GM10266 (cell line): ENCODE measurements at regions not wholly inside any gene's neighbourhood (a gene's known extent, or its start where the extent isn't known, plus 50 kb on each side); places are given as distances from the start of the nearest gene placed in this dataset.

Experiments used
- DNase-seq: peaks from one replicate; pipeline ENCODE4 v3.0.0; 2012; ENCODE audit errors: extremely low spot score
- CTCF ChIP-seq: IDR thresholded peaks from 2 replicates; pipeline ENCODE4 v1.5.1; 2012; ENCODE audit warnings: mild to moderate bottlenecking, low read depth; ENCODE audit not compliant: control insufficient read depth, insufficient read depth; ENCODE audit errors: missing control alignments

GRCh38 chr10:65365878-65366277, 1560.0 kb upstream of the LRRTM3 start:
- no peak for DNase-seq
- TF ChIP-seq CTCF: no peak

GRCh38 chr10:65367706-65368105, 1558.1 kb upstream of the LRRTM3 start:
- TF ChIP-seq CTCF: no peak
- no peak for DNase-seq

GRCh38 chr10:65375528-65375927, 1550.3 kb upstream of the LRRTM3 start:
- TF ChIP-seq CTCF: no peak
- DNase-seq: no peak

- DNase-seq: no peak
- TF ChIP-seq CTCF: no peak
These were observed 1548.1 kb upstream of the LRRTM3 start for GRCh38 chr10:65377687-65378086.

DNA sequence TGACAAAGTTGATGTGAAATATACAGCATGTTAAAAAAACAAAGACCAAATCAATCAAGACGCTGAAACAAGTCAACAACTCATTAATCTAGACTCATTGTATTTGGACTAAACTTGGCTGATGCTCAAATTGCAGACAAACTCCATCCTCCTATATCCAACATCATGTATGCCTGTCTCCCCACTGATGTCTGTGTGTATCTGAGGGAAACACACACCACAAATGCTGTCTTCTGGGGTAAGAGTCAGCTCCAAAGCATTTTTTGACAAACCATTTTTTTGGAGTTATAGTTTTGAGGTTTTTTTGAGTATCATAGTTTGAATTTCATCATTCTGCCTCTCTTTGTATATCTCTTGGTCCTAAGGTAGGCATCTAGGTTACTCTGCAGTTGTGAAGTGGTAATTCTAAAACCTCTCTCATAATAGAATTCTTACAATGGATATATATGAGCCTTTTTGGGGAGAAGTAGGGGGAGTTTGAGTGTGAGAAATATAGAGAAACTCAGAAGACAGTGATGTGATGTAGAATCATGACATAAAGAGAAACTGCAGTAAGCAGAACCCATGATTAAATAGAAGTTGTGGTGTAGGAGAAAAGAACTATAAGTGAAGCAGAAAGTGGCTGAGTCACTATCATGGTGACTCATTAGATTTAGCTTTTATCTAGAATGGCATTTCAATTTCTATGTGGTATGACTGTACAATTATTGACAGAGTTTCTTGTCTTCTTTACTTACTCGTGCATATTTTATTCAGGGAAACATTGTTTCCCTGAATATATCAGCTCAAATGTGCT, 1531.1 kb upstream of the LRRTM3 start:
- no peak for TF ChIP-seq CTCF
- no peak for DNase-seq

DNA sequence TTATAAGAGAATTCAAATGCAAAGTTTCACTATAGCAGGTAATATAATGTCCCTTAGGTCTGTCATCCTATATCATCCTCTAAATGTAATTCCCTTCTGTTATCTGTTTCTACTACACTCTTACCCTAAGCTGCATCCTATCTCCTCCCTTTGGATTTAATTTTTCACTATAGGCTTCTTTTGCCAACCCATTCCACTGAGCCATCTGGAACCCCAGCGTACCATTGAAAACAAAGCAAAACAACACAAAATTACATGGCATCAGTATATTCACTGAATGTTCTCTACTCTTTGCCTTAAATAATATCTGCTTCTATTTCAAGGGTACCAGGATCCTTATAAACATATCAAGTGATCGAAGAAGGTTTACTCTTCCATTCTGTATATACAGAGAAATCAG, 1530.2 kb upstream of the LRRTM3 start:
- TF ChIP-seq CTCF: no peak
- DNase-seq: no peak

DNA sequence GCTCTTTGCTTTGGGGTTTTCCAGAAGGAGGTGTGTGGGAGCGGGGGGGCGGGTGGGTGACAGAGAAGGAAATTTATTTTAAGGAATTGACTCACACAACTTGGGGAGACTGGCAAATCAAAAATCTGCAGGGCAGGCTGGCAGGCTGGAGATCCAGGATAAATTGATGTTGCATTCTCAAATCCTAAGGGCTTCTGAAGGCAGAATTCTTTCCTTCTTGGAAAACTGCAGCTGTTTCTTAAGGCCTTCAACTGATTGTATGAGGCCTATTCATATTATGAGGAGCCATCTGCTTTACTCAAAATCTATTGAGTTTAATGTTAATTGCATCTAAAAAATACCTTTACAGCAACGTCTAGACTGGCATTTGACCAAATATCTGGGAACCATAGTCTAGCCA, 1528.8 kb upstream of the LRRTM3 start:
- DNase-seq: no peak
- no peak for TF ChIP-seq CTCF
